Spleen (tissue), 11 donors: ENCODE measurements at regions not wholly inside any gene's neighbourhood (a gene's known extent, or its start where the extent isn't known, plus 50 kb on each side); places are given as distances from the start of the nearest gene placed in this dataset.

Experiments
- DNase-seq: peaks from one replicate; pipeline ENCODE4 v3.0.0-alpha.2; 2020
- H3K27ac ChIP-seq, 8 donors: fragments of 200-600 bp; sonication (generic) in 7 of 8; 1 replicate in 4 of 8; 2 replicates in 4 of 8; pipeline versions ENCODE4 v1.5.0 to v1.8.0; 2016 to 2021; ENCODE audit warnings: inconsistent platforms in 4 of 8, mild to moderate bottlenecking in 4 of 8, moderate library complexity in 1 of 8
- H3K27me3 ChIP-seq, 7 donors: fragments of 200-600 bp; sonication (generic) in 6 of 7; replicated peaks in 1 of 7; 1 replicate in 4 of 7; 2 replicates in 3 of 7; pipeline versions ENCODE4 v1.5.0 to v1.8.0; 2016 to 2021; ENCODE audit warnings: inconsistent platforms in 3 of 7, mild to moderate bottlenecking in 1 of 7
- H3K36me3 ChIP-seq, 6 donors: fragments of 200-600 bp; sonication (generic) in 5 of 6; 1 replicate in 4 of 6; 2 replicates in 2 of 6; pipeline versions ENCODE4 v1.5.0 to v1.8.0; 2016 to 2021; ENCODE audit warnings: inconsistent platforms in 2 of 6
- H3K4me1 ChIP-seq, 6 donors: fragments of 200-600 bp; sonication (generic) in 5 of 6; 1 replicate in 3 of 6; 2 replicates in 3 of 6; pipeline versions ENCODE4 v1.5.0 to v1.8.0; 2016 to 2021; ENCODE audit warnings: inconsistent platforms in 3 of 6
- H3K4me3 ChIP-seq, 8 donors: fragments of 200-600 bp; sonication (generic) in 7 of 8; 1 replicate in 4 of 8; 2 replicates in 4 of 8; pipeline versions ENCODE4 v1.5.0 to v1.8.0; 2016 to 2021; ENCODE audit warnings: inconsistent platforms in 4 of 8, mild to moderate bottlenecking in 4 of 8, moderate library complexity in 2 of 8
- H3K9me3 ChIP-seq, 8 donors: fragments of 200-600 bp; sonication (generic) in 7 of 8; 1 replicate in 4 of 8; 2 replicates in 4 of 8; pipeline versions ENCODE4 v1.5.0 to v1.8.0; 2016 to 2021; ENCODE audit warnings: inconsistent platforms in 4 of 8
- CTCF ChIP-seq, 11 experiments: fragments of 200-600 bp in 7 of 11; fragments of 450-650 bp in 4 of 11; sonication (generic) in 4 of 11; IDR thresholded peaks in 8 of 11; conservative IDR thresholded peaks in 3 of 11; 1 replicate in 7 of 11; 2 replicates in 4 of 11; pipeline versions ENCODE4 v1.4.0 to v1.8.0; 2016 to 2021; ENCODE audit warnings: antibody characterized with exemption in 11 of 11, inconsistent platforms in 4 of 11, mild to moderate bottlenecking in 1 of 11
- POLR2A ChIP-seq, 3 donors: fragments of 450-650 bp; IDR thresholded peaks; one replicate each; pipeline ENCODE4 v1.5.1; 2017; ENCODE audit warnings: antibody characterized with exemption in 3 of 3, mild to moderate bottlenecking in 1 of 3
- POLR2AphosphoS5 ChIP-seq, 3 donors: sonication (generic); formaldehyde crosslinking; IDR thresholded peaks; one replicate each; pipeline ENCODE4 v1.5.1; 2017; ENCODE audit warnings: antibody characterized with exemption in 3 of 3
- WGBS, 5 donors: extraction: QIAGEN DNeasy Blood & Tissue Kit in 3 of 5; methylation state at CpG; one replicate each; pipeline versions ENCODE4 v1.1.5 to v1.1.7; 2013 to 2018; 5-methylcytosine and 5-hydroxymethylcytosine counted together
- intact Hi-C: fragments of 100-400 bp; cut with DNase I; formaldehyde crosslinking; loops from one replicate; pipeline ENCODE4 v1.15.0; 2023; ENCODE audit warnings: low total_unique reads
- donor health status: healthy with polysubstance abuse.
- donor health status: DM: no; HTN: no; CAD: no; lungs with moderate emphysema.
- donor health status: DM: no; HTN: no; CAD: no.
- donor health status: Bipolar disorder and iron deficiency.
- donor health status: healthy.
- donor health status: DM: no; HTN: no; CAD: no.
- donor health status: DM: yes; HTN: yes; CAD: no.

GRCh38 chr6:132215805-132216204 is 185.5 kb downstream of the MOXD1 start:
- Histone ChIP-seq H3K27ac (no peak overlapping the region), H3K9me3 (no peaks in the 10 kb centered on the region), H3K4me1 (no peaks in the 10 kb centered on the region), H3K4me3 (no peak overlapping the region), H3K27me3 (no peaks in the 10 kb centered on the region), H3K36me3 (no peaks in the 10 kb centered on the region)
- TF ChIP-seq POLR2AphosphoS5 (IDR thresholded peaks at IDR 0.05) = no peak
- TF ChIP-seq POLR2A (IDR thresholded peaks at IDR 0.05) = no peak
- no peak for TF ChIP-seq CTCF (IDR thresholded peaks at IDR 0.05 in 8 of 11, conservative IDR thresholded peaks at IDR 0.05 in 3 of 11)
- 78 to 96% (median 86%) methylated on average over 2 of the region's 2 CpGs for WGBS, 5 donors
- intact Hi-C loops = loop anchor here (5.0 kb wide), 1 partner anchor 294 kb away; no protein-coding TSS in a partner anchor
- no peak for DNase-seq

GRCh38 chr6:132214716-132215115 is 186.6 kb downstream of the MOXD1 start:
- no peaks in the 10 kb centered on the region for H3K9me3 ChIP-seq
- no peak for DNase-seq
- peaks cover 0 to 9% (median 0%) of the 10 kb centered on the region in 7 donors for H3K27me3 ChIP-seq
- H3K4me3 ChIP-seq = no peak overlapping the region
- no peaks in the 10 kb centered on the region for H3K36me3 ChIP-seq
- H3K27ac ChIP-seq = no peak overlapping the region
- no peaks in the 10 kb centered on the region for H3K4me1 ChIP-seq
- WGBS, 5 donors = 52 to 80% (median 68%) methylated on average over 2 of the region's 2 CpGs
- intact Hi-C loops = loop anchor here (5.0 kb wide), 1 partner anchor 292 kb away; no protein-coding TSS in a partner anchor
- no peak for TF ChIP-seq POLR2AphosphoS5 (IDR thresholded peaks at IDR 0.05)
- no peak for TF ChIP-seq CTCF (IDR thresholded peaks at IDR 0.05 in 8 of 11, conservative IDR thresholded peaks at IDR 0.05 in 3 of 11)
- no peak for TF ChIP-seq POLR2A (IDR thresholded peaks at IDR 0.05)

DNA sequence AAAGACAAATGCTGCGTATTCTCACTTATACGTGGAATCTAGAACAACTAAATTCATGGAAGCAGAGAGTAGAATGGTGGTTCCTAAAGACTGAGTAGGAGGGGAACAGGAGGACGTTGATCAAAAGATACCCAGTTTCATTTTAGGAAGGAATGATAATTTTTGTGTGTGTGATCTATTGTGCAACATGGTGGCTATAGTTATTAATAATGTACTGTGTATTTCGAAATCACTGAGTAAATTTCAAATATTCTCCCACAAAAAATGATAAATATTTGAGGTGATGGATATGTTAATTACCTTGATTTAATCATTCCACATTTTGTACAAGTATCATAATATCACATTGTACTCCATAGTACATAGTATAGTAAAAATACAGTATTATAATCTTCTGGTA is 187.5 kb downstream of the MOXD1 start:
- no peaks in the 10 kb centered on the region for H3K36me3 ChIP-seq
- H3K9me3 ChIP-seq = no peaks in the 10 kb centered on the region
- H3K27me3 ChIP-seq = peaks cover 0 to 13% (median 0%) of the 10 kb centered on the region in 7 donors
- no peak overlapping the region for H3K4me3 ChIP-seq
- no peak for TF ChIP-seq POLR2A (IDR thresholded peaks at IDR 0.05)
- TF ChIP-seq CTCF (IDR thresholded peaks at IDR 0.05 in 8 of 11, conservative IDR thresholded peaks at IDR 0.05 in 3 of 11) = no peak
- TF ChIP-seq POLR2AphosphoS5 (IDR thresholded peaks at IDR 0.05) = no peak
- H3K4me1 ChIP-seq = no peaks in the 10 kb centered on the region
- 42 to 77% (median 56%) methylated on average over 4 of the region's 4 CpGs for WGBS, 5 donors
- intact Hi-C loops = no loop called here
- no peak for DNase-seq
- no peak overlapping the region for H3K27ac ChIP-seq

DNA sequence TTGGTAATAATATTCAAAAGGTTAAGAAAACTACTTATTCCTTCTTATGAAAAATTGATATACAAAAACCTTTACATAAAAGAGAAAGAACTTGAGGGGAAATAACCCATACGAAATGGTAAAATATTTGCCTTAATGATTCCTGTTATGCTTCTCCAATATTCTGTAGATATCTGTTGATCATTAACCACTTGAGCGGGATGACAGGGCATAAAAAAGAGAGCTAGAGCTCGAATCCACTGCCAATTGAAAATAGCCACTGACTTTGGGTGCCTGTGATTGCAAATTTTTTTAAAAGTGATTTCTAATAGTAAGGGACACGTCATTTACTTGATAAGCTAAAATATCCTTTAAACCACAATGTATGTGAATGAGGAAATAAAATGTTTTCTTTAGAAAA is 188.1 kb downstream of the MOXD1 start:
- H3K4me1 ChIP-seq = no peaks in the 10 kb centered on the region

More for the DNA sequence above, 188.1 kb downstream of the MOXD1 start:
- Histone ChIP-seq H3K36me3 (no peaks in the 10 kb centered on the region), H3K9me3 (no peaks in the 10 kb centered on the region), H3K27ac (no peak overlapping the region), H3K4me3 (no peak overlapping the region), H3K27me3 (peaks cover 0 to 13% (median 0%) of the 10 kb centered on the region in 7 donors)
- 67 to 79% (median 75%) methylated on average over 4 of the region's 4 CpGs for WGBS, 5 donors
- TF ChIP-seq POLR2A (IDR thresholded peaks at IDR 0.05) = no peak
- no peak for TF ChIP-seq POLR2AphosphoS5 (IDR thresholded peaks at IDR 0.05)
- no peak for TF ChIP-seq CTCF (IDR thresholded peaks at IDR 0.05 in 8 of 11, conservative IDR thresholded peaks at IDR 0.05 in 3 of 11)
- intact Hi-C loops = no loop called here
- no peak for DNase-seq
